ENCODE measurements at regions not wholly inside any gene's neighbourhood (a gene's known extent, or its start where the extent isn't known, plus 50 kb on each side); places are given as distances from the start of the nearest gene placed in this dataset.

GRCh38 chr22:48309115-48309705 lies 1518.5 kb downstream of the BRD1 start:
- H3K27me3 ChIP-seq (ENCODE audit: insufficient read depth, low read length, poor library complexity, severe bottlenecking): no peaks in the 10 kb centered on the region
- H3K9me3 ChIP-seq (ENCODE audit: insufficient read depth, low read depth, low read length): peaks cover 19% of the 10 kb centered on the region; the same call in 1 of the 2 replicates
- H3K4me1 ChIP-seq (ENCODE audit: insufficient read depth, low read length, poor library complexity, severe bottlenecking): no peaks in the 10 kb centered on the region
- H3F3A ChIP-seq (ENCODE audit: low read depth): no peaks in the 10 kb centered on the region
- no peak for TF ChIP-seq EZH2phosphoT487 (IDR thresholded peaks at IDR 0.05; ENCODE audit: borderline replicate concordance)
- TF ChIP-seq CTCF (conservative IDR thresholded peaks at IDR 0.05; ENCODE audit: low read length): no peak
- H3K4me2 ChIP-seq (ENCODE audit: low read depth, low read length, poor library complexity, severe bottlenecking): no peak overlapping the region
- no peaks in the 10 kb centered on the region for H3K36me3 ChIP-seq (ENCODE audit: insufficient read depth, low read length)
- no peak overlapping the region for H3K4me3 ChIP-seq (ENCODE audit: low read length, poor library complexity, severe bottlenecking)
- H4K20me1 ChIP-seq (ENCODE audit: insufficient read depth, low read length, poor library complexity, severe bottlenecking): no peaks in the 10 kb centered on the region
- no peak overlapping the region for H2AFZ ChIP-seq (ENCODE audit: low read length)
- H3K79me2 ChIP-seq (ENCODE audit: insufficient read depth, low read length): no peaks in the 10 kb centered on the region
- no peaks in the 10 kb centered on the region for H3K9me2 ChIP-seq (replicated peaks; ENCODE audit: low read depth, low read length)
- H3K9ac ChIP-seq (ENCODE audit: low read depth, low read length, poor library complexity, severe bottlenecking): no peak overlapping the region

GRCh38 chr22:48307931-48308330 lies 1519.7 kb downstream of the BRD1 start:
- H3K9me2 ChIP-seq (replicated peaks; ENCODE audit: low read depth, low read length): no peaks in the 10 kb centered on the region

GRCh38 chr22:48306785-48307510 lies 1520.7 kb downstream of the BRD1 start:
- Histone ChIP-seq H3K4me2 (ENCODE audit: low read depth, low read length, poor library complexity, severe bottlenecking) (no peak overlapping the region), H3F3A (ENCODE audit: low read depth) (no peaks in the 10 kb centered on the region), H3K79me2 (ENCODE audit: insufficient read depth, low read length) (no peaks in the 10 kb centered on the region), H3K9me2 (replicated peaks; ENCODE audit: low read depth, low read length) (no peaks in the 10 kb centered on the region), H3K4me3 (ENCODE audit: low read length, poor library complexity, severe bottlenecking) (no peak overlapping the region), H3K27me3 (ENCODE audit: insufficient read depth, low read length, poor library complexity, severe bottlenecking) (no peaks in the 10 kb centered on the region), H3K9ac (ENCODE audit: low read depth, low read length, poor library complexity, severe bottlenecking) (no peak overlapping the region), H3K4me1 (ENCODE audit: insufficient read depth, low read length, poor library complexity, severe bottlenecking) (no peaks in the 10 kb centered on the region), H3K36me3 (ENCODE audit: insufficient read depth, low read length) (no peaks in the 10 kb centered on the region), H2AFZ (ENCODE audit: low read length) (no peak overlapping the region), H4K20me1 (ENCODE audit: insufficient read depth, low read length, poor library complexity, severe bottlenecking) (no peaks in the 10 kb centered on the region), H3K9me3 (ENCODE audit: insufficient read depth, low read depth, low read length) (peaks cover 18% of the 10 kb centered on the region; the same call in 1 of the 2 replicates)
- TF ChIP-seq EZH2phosphoT487 (IDR thresholded peaks at IDR 0.05; ENCODE audit: borderline replicate concordance) (no peak), CTCF (conservative IDR thresholded peaks at IDR 0.05; ENCODE audit: low read length) (no peak)

More at GRCh38 chr22:48307931-48308330, 1519.7 kb downstream of the BRD1 start:
- H3K36me3 ChIP-seq (ENCODE audit: insufficient read depth, low read length): no peaks in the 10 kb centered on the region
- H3K9ac ChIP-seq (ENCODE audit: low read depth, low read length, poor library complexity, severe bottlenecking): no peak overlapping the region
- no peak overlapping the region for H3K4me3 ChIP-seq (ENCODE audit: low read length, poor library complexity, severe bottlenecking)
- H2AFZ ChIP-seq (ENCODE audit: low read length): no peak overlapping the region
- no peaks in the 10 kb centered on the region for H3F3A ChIP-seq (ENCODE audit: low read depth)
- no peaks in the 10 kb centered on the region for H3K4me1 ChIP-seq (ENCODE audit: insufficient read depth, low read length, poor library complexity, severe bottlenecking)
- H3K4me2 ChIP-seq (ENCODE audit: low read depth, low read length, poor library complexity, severe bottlenecking): no peak overlapping the region
- H4K20me1 ChIP-seq (ENCODE audit: insufficient read depth, low read length, poor library complexity, severe bottlenecking): no peaks in the 10 kb centered on the region
- H3K27me3 ChIP-seq (ENCODE audit: insufficient read depth, low read length, poor library complexity, severe bottlenecking): no peaks in the 10 kb centered on the region
- peaks cover 21% of the 10 kb centered on the region; the same call in 1 of the 2 replicates for H3K9me3 ChIP-seq (ENCODE audit: insufficient read depth, low read depth, low read length)
- H3K79me2 ChIP-seq (ENCODE audit: insufficient read depth, low read length): no peaks in the 10 kb centered on the region
- no peak for TF ChIP-seq CTCF (conservative IDR thresholded peaks at IDR 0.05; ENCODE audit: low read length)
- no peak for TF ChIP-seq EZH2phosphoT487 (IDR thresholded peaks at IDR 0.05; ENCODE audit: borderline replicate concordance)
